HT-29 (cell line): ENCODE measurements at regions not wholly inside any gene's neighbourhood (a gene's known extent, or its start where the extent isn't known, plus 50 kb on each side); places are given as distances from the start of the nearest gene placed in this dataset.

ENCODE experiments used
- DNase-seq: peaks from one replicate; pipeline ENCODE4 v3.0.0-alpha.2; 2015; ENCODE audit warnings: low spot score

GRCh38 chr9:115606838-115607237 is 488.9 kb upstream of the TNC start:
- DNase-seq: no peak

- DNase-seq: no peak
These were observed 496.5 kb upstream of the TNC start for GRCh38 chr9:115614326-115614999.

GRCh38 chr9:115615000-115615401 is 497.0 kb upstream of the TNC start:
- DNase-seq: no peak

GRCh38 chr9:115615821-115616665 is 498.1 kb upstream of the TNC start:
- no peak for DNase-seq

GRCh38 chr9:115616666-115617239 is 498.8 kb upstream of the TNC start:
- DNase-seq: no peak

- no peak for DNase-seq
These were observed 507.3 kb upstream of the TNC start for GRCh38 chr9:115625251-115625650.

- DNase-seq: no peak
These were observed 508.0 kb upstream of the TNC start for GRCh38 chr9:115625954-115626353.

GRCh38 chr9:115627511-115627910 is 509.6 kb upstream of the TNC start:
- DNase-seq: no peak

GRCh38 chr9:115628426-115628825 is 510.5 kb upstream of the TNC start:
- DNase-seq: no peak

- DNase-seq: no peak
These were observed 512.2 kb upstream of the TNC start for GRCh38 chr9:115629879-115630840.

GRCh38 chr9:115632391-115632790 is 514.4 kb upstream of the TNC start:
- no peak for DNase-seq

GRCh38 chr9:115633104-115633503 is 515.1 kb upstream of the TNC start:
- DNase-seq: no peak

- no peak for DNase-seq
These were observed 517.8 kb upstream of the PAPPA start for GRCh38 chr9:115635680-115636383.

- DNase-seq: no peak
These were observed 517.0 kb upstream of the PAPPA start for GRCh38 chr9:115636596-115636995.

GRCh38 chr9:115637661-115638060 is 515.9 kb upstream of the PAPPA start:
- DNase-seq: no peak

- DNase-seq: no peak
These were observed 512.7 kb upstream of the PAPPA start for GRCh38 chr9:115640887-115641286.

GRCh38 chr9:115642285-115642684 is 511.3 kb upstream of the PAPPA start:
- DNase-seq: no peak

- no peak for DNase-seq
These were observed 509.5 kb upstream of the PAPPA start for GRCh38 chr9:115643948-115644727.

GRCh38 chr9:115649991-115650472 is 503.6 kb upstream of the PAPPA start:
- DNase-seq: no peak

- DNase-seq: no peak
These were observed 502.8 kb upstream of the PAPPA start for GRCh38 chr9:115650768-115651167.
